ENCODE measurements at regions not wholly inside any gene's neighbourhood (a gene's known extent, or its start where the extent isn't known, plus 50 kb on each side); places are given as distances from the start of the nearest gene placed in this dataset.
"Not testable (repeated sequence)": the region's sequence is repeated elsewhere in the genome, so short reads cannot be mapped to it uniquely, and the experiment has no call there.

- TF ChIP-seq ZMAT4 (CRISPR knock-in tag; IDR thresholded peaks at IDR 0.05), result no peak
- TF ChIP-seq USF2 (CRISPR knock-in tag; IDR thresholded peaks at IDR 0.05), result no peak
- TF ChIP-seq ERG (CRISPR knock-in tag; IDR thresholded peaks at IDR 0.05), result no peak
- no peak for TF ChIP-seq ZSCAN18 (CRISPR knock-in tag; IDR thresholded peaks at IDR 0.05)
- TF ChIP-seq CTCF (IDR thresholded peaks at IDR 0.05), result no peak
- TF ChIP-seq ETV6 (CRISPR knock-in tag; IDR thresholded peaks at IDR 0.05), result no peak
- TF ChIP-seq ZNF532 (CRISPR knock-in tag; IDR thresholded peaks at IDR 0.05; ENCODE audit: borderline replicate concordance), result no peak
- TF ChIP-seq TEAD1 (CRISPR knock-in tag; IDR thresholded peaks at IDR 0.05), result no peak
- no peak for TF ChIP-seq NFYB (CRISPR knock-in tag; conservative IDR thresholded peaks at IDR 0.05; ENCODE audit: low read depth)
- TF ChIP-seq MXD4 (CRISPR knock-in tag; IDR thresholded peaks at IDR 0.05; ENCODE audit: borderline replicate concordance), result no peak
- no peak for TF ChIP-seq ZNF425 (CRISPR knock-in tag; conservative IDR thresholded peaks at IDR 0.05)
- no peak for TF ChIP-seq JAZF1 (CRISPR knock-in tag; IDR thresholded peaks at IDR 0.05)
These were observed 162.6 kb upstream of the INTU start (continued) for GRCh38 chr4:127469959-127470809.

GRCh38 chr4:127478271-127478670 lies 154.5 kb upstream of the INTU start:
- H3K4me3 Mint-ChIP-seq, result not testable (repeated sequence)
- CTCF ChIA-PET, result interaction anchor here (0.7 to 1.0 kb wide), 5 partner anchors 16 to 572 kb away, joined by 3 read pairs; no protein-coding TSS in a partner anchor
- H3K36me3 Mint-ChIP-seq, result peaks cover 15% of the 10 kb centered on the region

More at GRCh38 chr4:127478271-127478670, 154.5 kb upstream of the INTU start:
- H3K4me1 Mint-ChIP-seq; H3K27me3 Mint-ChIP-seq (ENCODE audit: low read depth); POLR2A ChIA-PET; ATAC-seq; DNase-seq (ENCODE audit: low spot score); H3K27ac Mint-ChIP-seq: not testable (repeated sequence)
- H3K9me3 Mint-ChIP-seq, result peaks cover 12% of the 10 kb centered on the region
